ENCODE measurements at regions not wholly inside any gene's neighbourhood (a gene's known extent, or its start where the extent isn't known, plus 50 kb on each side); places are given as distances from the start of the nearest gene placed in this dataset.
"Not testable (repeated sequence)": the region's sequence is repeated elsewhere in the genome, so short reads cannot be mapped to it uniquely, and the experiment has no call there.

- DNase-seq (ENCODE audit: low spot score) = not testable (repeated sequence)
Observed at GRCh38 chr1:83471272-83471671, 527.7 kb downstream of the TTLL7 start.

GRCh38 chr1:83468336-83468735 lies 530.6 kb downstream of the TTLL7 start:
- DNase-seq (ENCODE audit: low spot score) = peak; percentile 16

- not testable (repeated sequence) for DNase-seq (ENCODE audit: low spot score)
Observed at GRCh38 chr1:83457735-83458248, 541.1 kb downstream of the TTLL7 start.

GRCh38 chr1:83457281-83457680 lies 541.7 kb downstream of the TTLL7 start:
- DNase-seq (ENCODE audit: low spot score) = not testable (repeated sequence)

- DNase-seq (ENCODE audit: low spot score) = not testable (repeated sequence)
Observed at GRCh38 chr1:83455753-83456152, 543.2 kb downstream of the TTLL7 start.

GRCh38 chr1:83445873-83446272 lies 553.1 kb downstream of the TTLL7 start:
- DNase-seq (ENCODE audit: low spot score) = peak; percentile 80

- DNase-seq (ENCODE audit: low spot score) = not testable (repeated sequence)
Observed at GRCh38 chr1:83442412-83442811, 556.5 kb downstream of the TTLL7 start.

- not testable (repeated sequence) for DNase-seq (ENCODE audit: low spot score)
Observed at GRCh38 chr1:83440586-83440985, 558.3 kb downstream of the TTLL7 start.

GRCh38 chr1:83440021-83440420 lies 558.9 kb downstream of the TTLL7 start:
- DNase-seq (ENCODE audit: low spot score) = not testable (repeated sequence)

GRCh38 chr1:83438316-83438715 lies 560.6 kb downstream of the TTLL7 start:
- not testable (repeated sequence) for DNase-seq (ENCODE audit: low spot score)

- not testable (repeated sequence) for DNase-seq (ENCODE audit: low spot score)
Observed at GRCh38 chr1:83435336-83435735, 563.6 kb downstream of the TTLL7 start.

GRCh38 chr1:83427566-83427965 lies 571.4 kb downstream of the TTLL7 start:
- not testable (repeated sequence) for DNase-seq (ENCODE audit: low spot score)

GRCh38 chr1:83423382-83423781 lies 575.5 kb downstream of the TTLL7 start:
- DNase-seq (ENCODE audit: low spot score) = not testable (repeated sequence)

GRCh38 chr1:83418558-83418957 lies 580.4 kb downstream of the TTLL7 start:
- DNase-seq (ENCODE audit: low spot score) = no peak

GRCh38 chr1:83413839-83414107 lies 585.2 kb downstream of the TTLL7 start:
- not testable (repeated sequence) for DNase-seq (ENCODE audit: low spot score)

- DNase-seq (ENCODE audit: low spot score) = not testable (repeated sequence)
Observed at GRCh38 chr1:83410746-83411413, 588.1 kb downstream of the TTLL7 start.

- not testable (repeated sequence) for DNase-seq (ENCODE audit: low spot score)
Observed at GRCh38 chr1:83406693-83407371, 592.1 kb downstream of the TTLL7 start.

GRCh38 chr1:83405789-83406188 lies 593.1 kb downstream of the TTLL7 start:
- DNase-seq (ENCODE audit: low spot score) = not testable (repeated sequence)

- DNase-seq (ENCODE audit: low spot score) = not testable (repeated sequence)
Observed at GRCh38 chr1:83403500-83403899, 595.4 kb downstream of the TTLL7 start.

GRCh38 chr1:83401146-83401545 lies 597.8 kb downstream of the TTLL7 start:
- DNase-seq (ENCODE audit: low spot score) = not testable (repeated sequence)

- not testable (repeated sequence) for DNase-seq (ENCODE audit: low spot score)
Observed at GRCh38 chr1:83400173-83400572, 598.8 kb downstream of the TTLL7 start.

GRCh38 chr1:83398125-83398524 lies 600.8 kb downstream of the TTLL7 start:
- DNase-seq (ENCODE audit: low spot score) = not testable (repeated sequence)

- not testable (repeated sequence) for DNase-seq (ENCODE audit: low spot score)
Observed at GRCh38 chr1:83395130-83395529, 603.8 kb downstream of the TTLL7 start.
